ENCODE measurements at regions not wholly inside any gene's neighbourhood (a gene's known extent, or its start where the extent isn't known, plus 50 kb on each side); places are given as distances from the start of the nearest gene placed in this dataset.
"Not testable (repeated sequence)": the region's sequence is repeated elsewhere in the genome, so short reads cannot be mapped to it uniquely, and the experiment has no call there.

DNA sequence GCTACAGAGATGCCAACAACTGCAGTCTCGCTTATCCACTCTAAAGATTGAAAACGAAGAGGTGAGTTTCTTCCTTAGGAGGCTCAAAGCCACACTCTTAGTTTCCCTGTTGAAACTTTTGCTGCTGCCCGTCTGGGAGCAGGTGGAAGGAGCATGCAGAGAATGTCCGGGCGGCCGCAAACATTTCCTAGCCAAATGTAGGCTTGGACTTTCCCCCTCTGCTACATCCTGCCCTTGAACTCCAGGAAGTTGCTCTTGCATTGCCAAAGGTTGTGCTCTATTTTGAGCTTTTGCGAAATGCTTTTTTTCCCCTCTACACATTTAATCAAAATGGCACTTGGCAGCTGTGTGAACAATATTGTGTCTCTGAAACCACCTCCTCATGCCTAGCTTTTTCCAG is 95.3 kb upstream of the FAM72C start:
- H3K27ac ChIP-seq (ENCODE audit: poor library complexity, severe bottlenecking); DNase-seq (ENCODE audit: low spot score); H3K9me3 ChIP-seq (ENCODE audit: severe bottlenecking); H3K36me3 ChIP-seq (ENCODE audit: low read depth); ATAC-seq (ENCODE audit: low read depth); H3K4me3 ChIP-seq (ENCODE audit: severe bottlenecking); H3K4me1 ChIP-seq (ENCODE audit: insufficient read depth, poor library complexity, severe bottlenecking); H3K27me3 ChIP-seq (ENCODE audit: insufficient read depth, poor library complexity, severe bottlenecking): not testable (repeated sequence)

DNA sequence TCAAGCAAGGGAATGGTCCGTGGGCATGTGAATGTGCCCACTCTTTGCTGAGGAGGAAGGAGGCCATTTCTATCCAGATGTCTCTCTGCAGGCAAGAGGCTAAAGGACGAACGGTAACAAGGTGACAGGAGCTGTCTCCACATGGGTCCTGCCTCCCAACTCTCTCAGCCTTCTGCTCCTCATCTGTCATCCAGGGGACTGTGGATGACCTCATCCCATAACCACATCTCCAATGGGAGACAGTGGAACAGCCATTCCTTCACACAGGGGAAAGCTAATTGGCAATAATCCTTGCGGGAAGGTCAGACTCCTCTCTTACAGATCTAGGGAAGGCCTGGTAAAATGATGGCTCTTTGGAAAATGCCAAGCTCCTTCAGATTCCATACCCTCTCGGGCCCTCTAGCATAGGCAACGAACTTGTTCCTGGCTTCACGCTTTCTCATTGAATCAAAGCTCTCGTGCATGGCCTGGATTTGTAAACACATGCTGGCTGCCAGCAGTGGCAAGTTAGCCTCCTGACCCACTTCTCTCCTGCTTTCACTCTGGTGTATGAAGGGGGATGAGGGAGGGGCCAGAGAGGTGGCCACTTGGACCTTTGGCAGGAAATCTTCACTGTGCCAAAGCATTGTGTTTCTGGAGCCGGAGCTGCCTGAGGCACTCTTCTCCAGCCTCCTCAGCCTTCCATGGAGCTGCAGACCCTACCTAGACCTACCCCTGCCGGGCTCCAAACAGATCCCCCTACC is 94.5 kb upstream of the FAM72C start:
- H3K4me1 ChIP-seq (ENCODE audit: insufficient read depth, poor library complexity, severe bottlenecking); H3K36me3 ChIP-seq (ENCODE audit: low read depth); H3K9me3 ChIP-seq (ENCODE audit: severe bottlenecking); H3K27ac ChIP-seq (ENCODE audit: poor library complexity, severe bottlenecking); H3K27me3 ChIP-seq (ENCODE audit: insufficient read depth, poor library complexity, severe bottlenecking); ATAC-seq (ENCODE audit: low read depth); H3K4me3 ChIP-seq (ENCODE audit: severe bottlenecking); DNase-seq (ENCODE audit: low spot score): not testable (repeated sequence)

- not testable (repeated sequence) for ATAC-seq (ENCODE audit: low read depth); H3K9me3 ChIP-seq (ENCODE audit: severe bottlenecking); H3K27ac ChIP-seq (ENCODE audit: poor library complexity, severe bottlenecking); DNase-seq (ENCODE audit: low spot score); H3K27me3 ChIP-seq (ENCODE audit: insufficient read depth, poor library complexity, severe bottlenecking); H3K4me3 ChIP-seq (ENCODE audit: severe bottlenecking); H3K4me1 ChIP-seq (ENCODE audit: insufficient read depth, poor library complexity, severe bottlenecking); H3K36me3 ChIP-seq (ENCODE audit: low read depth)
These were observed 93.7 kb upstream of the FAM72C start for GRCh38 chr1:144065299-144066060.

DNA sequence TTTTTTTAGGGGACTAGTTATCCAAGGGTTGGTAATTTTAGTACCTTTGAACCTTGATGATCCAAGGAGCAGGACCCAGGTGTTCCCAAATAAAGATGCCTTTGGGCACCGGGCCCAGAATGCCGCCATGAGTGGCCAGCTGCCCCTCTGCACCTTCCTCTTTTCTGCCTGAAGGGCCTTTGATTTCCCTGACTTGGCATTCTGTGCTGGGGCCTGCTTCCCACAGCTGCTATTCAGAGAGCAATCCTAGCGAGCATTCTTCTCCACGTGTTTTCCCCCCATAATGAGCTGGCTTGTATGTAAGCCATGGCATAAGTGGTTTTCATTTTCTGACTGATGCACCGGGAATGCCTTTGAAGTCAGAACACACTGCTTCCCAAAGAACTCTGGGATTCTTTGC is 77.6 kb upstream of the FAM72C start:
- H3K36me3 ChIP-seq (ENCODE audit: low read depth); H3K27me3 ChIP-seq (ENCODE audit: insufficient read depth, poor library complexity, severe bottlenecking); H3K9me3 ChIP-seq (ENCODE audit: severe bottlenecking); H3K4me1 ChIP-seq (ENCODE audit: insufficient read depth, poor library complexity, severe bottlenecking); ATAC-seq (ENCODE audit: low read depth); DNase-seq (ENCODE audit: low spot score); H3K4me3 ChIP-seq (ENCODE audit: severe bottlenecking); H3K27ac ChIP-seq (ENCODE audit: poor library complexity, severe bottlenecking): not testable (repeated sequence)

- not testable (repeated sequence) for H3K9me3 ChIP-seq (ENCODE audit: severe bottlenecking); H3K4me3 ChIP-seq (ENCODE audit: severe bottlenecking); H3K27ac ChIP-seq (ENCODE audit: poor library complexity, severe bottlenecking); ATAC-seq (ENCODE audit: low read depth); H3K27me3 ChIP-seq (ENCODE audit: insufficient read depth, poor library complexity, severe bottlenecking); H3K4me1 ChIP-seq (ENCODE audit: insufficient read depth, poor library complexity, severe bottlenecking); H3K36me3 ChIP-seq (ENCODE audit: low read depth); DNase-seq (ENCODE audit: low spot score)
These were observed 74.9 kb upstream of the FAM72C start for GRCh38 chr1:144046645-144047044.

DNA sequence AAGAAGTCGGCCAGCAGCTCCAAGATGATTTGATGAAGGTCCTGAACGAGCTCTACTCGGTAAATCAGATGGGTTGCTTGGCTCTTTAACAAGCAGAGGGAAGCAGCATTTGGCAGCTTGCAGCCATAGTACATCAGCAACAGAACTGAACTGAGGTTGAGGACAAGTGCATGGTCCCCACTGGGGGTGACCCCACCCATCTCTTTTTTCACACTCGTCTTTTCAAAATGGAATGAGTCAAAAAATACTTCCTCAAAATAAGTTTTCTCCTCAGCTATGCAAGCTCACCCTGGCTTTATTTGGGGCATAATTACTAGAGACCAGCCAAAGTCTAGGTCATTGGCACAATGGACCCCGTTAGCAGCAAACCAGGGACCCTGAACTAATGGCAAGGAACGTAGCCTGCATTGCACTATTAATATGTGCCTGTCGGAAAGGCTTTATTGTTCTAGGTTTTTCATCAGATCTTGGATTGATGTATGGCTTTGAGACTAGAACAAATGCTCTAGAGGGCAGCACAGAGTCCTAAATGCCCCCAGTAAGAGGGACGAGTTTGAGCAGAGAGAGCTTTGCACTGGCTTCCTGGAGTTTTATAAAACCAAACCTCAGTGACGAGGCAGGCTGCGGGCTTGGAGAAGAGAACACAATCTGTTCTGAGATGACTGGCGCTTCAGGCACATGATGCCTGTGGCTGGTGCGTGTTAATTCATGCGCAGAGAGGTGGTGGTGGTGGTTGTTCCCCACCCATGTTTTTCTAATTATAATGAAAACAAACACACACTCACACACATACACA is 74.2 kb upstream of the FAM72C start:
- DNase-seq (ENCODE audit: low spot score); H3K27ac ChIP-seq (ENCODE audit: poor library complexity, severe bottlenecking); ATAC-seq (ENCODE audit: low read depth); H3K36me3 ChIP-seq (ENCODE audit: low read depth); H3K27me3 ChIP-seq (ENCODE audit: insufficient read depth, poor library complexity, severe bottlenecking); H3K4me3 ChIP-seq (ENCODE audit: severe bottlenecking); H3K9me3 ChIP-seq (ENCODE audit: severe bottlenecking); H3K4me1 ChIP-seq (ENCODE audit: insufficient read depth, poor library complexity, severe bottlenecking): not testable (repeated sequence)

GRCh38 chr1:144042251-144042650 is 70.5 kb upstream of the FAM72C start:
- not testable (repeated sequence) for H3K27ac ChIP-seq (ENCODE audit: poor library complexity, severe bottlenecking); H3K4me1 ChIP-seq (ENCODE audit: insufficient read depth, poor library complexity, severe bottlenecking); ATAC-seq (ENCODE audit: low read depth); H3K27me3 ChIP-seq (ENCODE audit: insufficient read depth, poor library complexity, severe bottlenecking); H3K4me3 ChIP-seq (ENCODE audit: severe bottlenecking); DNase-seq (ENCODE audit: low spot score); H3K36me3 ChIP-seq (ENCODE audit: low read depth); H3K9me3 ChIP-seq (ENCODE audit: severe bottlenecking)

GRCh38 chr1:144040293-144040692 is 68.5 kb upstream of the FAM72C start:
- H3K4me1 ChIP-seq (ENCODE audit: insufficient read depth, poor library complexity, severe bottlenecking); ATAC-seq (ENCODE audit: low read depth): not testable (repeated sequence)

GRCh38 chr1:144034045-144034444 is 62.3 kb upstream of the FAM72C start:
- DNase-seq (ENCODE audit: low spot score); H3K4me3 ChIP-seq (ENCODE audit: severe bottlenecking); H3K4me1 ChIP-seq (ENCODE audit: insufficient read depth, poor library complexity, severe bottlenecking); H3K27ac ChIP-seq (ENCODE audit: poor library complexity, severe bottlenecking); H3K36me3 ChIP-seq (ENCODE audit: low read depth); ATAC-seq (ENCODE audit: low read depth); H3K9me3 ChIP-seq (ENCODE audit: severe bottlenecking); H3K27me3 ChIP-seq (ENCODE audit: insufficient read depth, poor library complexity, severe bottlenecking): not testable (repeated sequence)

More at GRCh38 chr1:144040293-144040692, 68.5 kb upstream of the FAM72C start:
- not testable (repeated sequence) for H3K9me3 ChIP-seq (ENCODE audit: severe bottlenecking); DNase-seq (ENCODE audit: low spot score); H3K27ac ChIP-seq (ENCODE audit: poor library complexity, severe bottlenecking); H3K27me3 ChIP-seq (ENCODE audit: insufficient read depth, poor library complexity, severe bottlenecking); H3K4me3 ChIP-seq (ENCODE audit: severe bottlenecking); H3K36me3 ChIP-seq (ENCODE audit: low read depth)

GRCh38 chr1:144031550-144031949 is 59.8 kb upstream of the FAM72C start:
- DNase-seq (ENCODE audit: low spot score); H3K4me1 ChIP-seq (ENCODE audit: insufficient read depth, poor library complexity, severe bottlenecking); H3K36me3 ChIP-seq (ENCODE audit: low read depth); H3K27ac ChIP-seq (ENCODE audit: poor library complexity, severe bottlenecking); H3K9me3 ChIP-seq (ENCODE audit: severe bottlenecking); H3K4me3 ChIP-seq (ENCODE audit: severe bottlenecking); H3K27me3 ChIP-seq (ENCODE audit: insufficient read depth, poor library complexity, severe bottlenecking): not testable (repeated sequence)
- ATAC-seq (ENCODE audit: low read depth): peak; percentile 93

- not testable (repeated sequence) for ATAC-seq (ENCODE audit: low read depth); H3K4me1 ChIP-seq (ENCODE audit: insufficient read depth, poor library complexity, severe bottlenecking); H3K9me3 ChIP-seq (ENCODE audit: severe bottlenecking); H3K27me3 ChIP-seq (ENCODE audit: insufficient read depth, poor library complexity, severe bottlenecking); H3K4me3 ChIP-seq (ENCODE audit: severe bottlenecking); DNase-seq (ENCODE audit: low spot score); H3K27ac ChIP-seq (ENCODE audit: poor library complexity, severe bottlenecking); H3K36me3 ChIP-seq (ENCODE audit: low read depth)
These were observed 54.2 kb upstream of the FAM72C start for GRCh38 chr1:144026022-144026421.

All from RWPE2 (cell line).